ENCODE measurements at regions not wholly inside any gene's neighbourhood (a gene's known extent, or its start where the extent isn't known, plus 50 kb on each side); places are given as distances from the start of the nearest gene placed in this dataset.
A peak's percentile ranks its signal among the peaks of the same experiment; 100 is the strongest.

- Histone ChIP-seq H3K4me3 (no peak overlapping the region), H3K9me3 (no peaks in the 10 kb centered on the region), H3K27me3 (no peaks in the 10 kb centered on the region), H3K36me3 (no peaks in the 10 kb centered on the region), H3K4me1 (peaks cover 0 to 17% (median 9%) of the 10 kb centered on the region in 9 donors), H3K27ac (no peak overlapping the region)
- ATAC-seq (no peak), DNase-seq (no peak)
- TF ChIP-seq CTCF (IDR thresholded peaks at IDR 0.05): no peak
- intact Hi-C loops (cut with DNase I): no loop called here
These were observed 206.1 kb upstream of the MTNR1B start for GRCh38 chr11:92763336-92763735.

GRCh38 chr11:92764128-92764527, 205.3 kb upstream of the MTNR1B start:
- intact Hi-C loops (cut with DNase I): no loop called here
- Histone ChIP-seq H3K4me3 (no peak overlapping the region), H3K9me3 (no peaks in the 10 kb centered on the region), H3K36me3 (no peaks in the 10 kb centered on the region), H3K27ac (no peak overlapping the region), H3K4me1 (peaks cover 0 to 17% (median 9%) of the 10 kb centered on the region in 9 donors), H3K27me3 (no peaks in the 10 kb centered on the region)
- 87 to 95% methylated on average over 4 of the region's 4 CpGs for WGBS, 2 donors
- TF ChIP-seq CTCF (IDR thresholded peaks at IDR 0.05): no peak
- DNase-seq (no peak), ATAC-seq (no peak)

- Histone ChIP-seq H3K27me3 (no peaks in the 10 kb centered on the region), H3K27ac (no peak overlapping the region), H3K36me3 (no peaks in the 10 kb centered on the region), H3K9me3 (no peaks in the 10 kb centered on the region), H3K4me1 (peaks cover 0 to 18% (median 9%) of the 10 kb centered on the region in 9 donors), H3K4me3 (no peak overlapping the region)
- DNase-seq (no peak), ATAC-seq (no peak)
- WGBS, 2 donors: 76 to 82% methylated on average over 9 of the region's 9 CpGs
- intact Hi-C loops (cut with DNase I): no loop called here
- no peak for TF ChIP-seq CTCF (IDR thresholded peaks at IDR 0.05)
These were observed 204.2 kb upstream of the MTNR1B start for GRCh38 chr11:92765082-92765840.

GRCh38 chr11:92765965-92766371, 203.5 kb upstream of the MTNR1B start:
- ATAC-seq: peak; percentile 64 to 84 (median 72)
- WGBS, 2 donors: 8% methylated on average over 10 of the region's 10 CpGs
- Histone ChIP-seq H3K4me3 (peak overlapping the region in 8 of 10 donors; percentile 2 to 43 (median 39)), H3K9me3 (no peaks in the 10 kb centered on the region), H3K27ac (peak overlapping the region in 5 of 10 donors; percentile 5 to 19 (median 14)), H3K4me1 (peaks cover 0 to 18% (median 9%) of the 10 kb centered on the region in 9 donors), H3K27me3 (no peaks in the 10 kb centered on the region), H3K36me3 (no peaks in the 10 kb centered on the region)
- intact Hi-C loops (cut with DNase I): no loop called here
- DNase-seq: peak; percentile 9 to 56
- TF ChIP-seq CTCF (IDR thresholded peaks at IDR 0.05): no peak
